NCI-H526 (cell line): ENCODE measurements at regions not wholly inside any gene's neighbourhood (a gene's known extent, or its start where the extent isn't known, plus 50 kb on each side); places are given as distances from the start of the nearest gene placed in this dataset.
"Not testable (repeated sequence)": the region's sequence is repeated elsewhere in the genome, so short reads cannot be mapped to it uniquely, and the experiment has no call there.

Source experiments
- DNase-seq, 2 experiments: peaks; one replicate each; lab custom pipeline; 2025; lab: John Stamatoyannopoulos, UW

- DNase-seq: not testable (repeated sequence)
Observed at GRCh38 chr1:121573881-121574504, 389.2 kb downstream of the SRGAP2C start.

DNA sequence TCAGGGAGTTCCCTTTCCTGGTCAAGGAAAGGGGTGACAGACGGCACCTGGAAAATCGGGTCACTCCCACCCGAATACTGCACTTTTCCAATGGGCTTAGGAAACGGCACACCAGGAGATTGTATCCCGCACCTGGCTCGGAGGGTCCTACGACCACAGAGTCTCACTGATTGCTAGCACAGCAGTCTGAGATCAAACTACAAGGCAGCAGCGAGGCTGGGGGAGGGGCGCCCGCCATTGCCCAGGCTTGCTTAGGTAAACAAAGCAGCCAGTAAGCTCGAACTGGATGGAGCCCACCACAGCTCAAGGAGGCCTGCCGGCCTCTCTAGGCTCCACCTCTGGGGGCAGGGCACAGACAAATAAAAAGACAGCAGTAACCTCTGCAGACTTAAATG lies 389.7 kb downstream of the SRGAP2C start:
- not testable (repeated sequence) for DNase-seq

GRCh38 chr1:121582898-121583297 lies 398.1 kb downstream of the SRGAP2C start:
- DNase-seq: not testable (repeated sequence)

GRCh38 chr1:121586369-121587229 lies 401.8 kb downstream of the SRGAP2C start:
- peak in 1 of 2 experiments; percentile 23 for DNase-seq

GRCh38 chr1:121587230-121587569 lies 402.4 kb downstream of the SRGAP2C start:
- DNase-seq: no peak

DNA sequence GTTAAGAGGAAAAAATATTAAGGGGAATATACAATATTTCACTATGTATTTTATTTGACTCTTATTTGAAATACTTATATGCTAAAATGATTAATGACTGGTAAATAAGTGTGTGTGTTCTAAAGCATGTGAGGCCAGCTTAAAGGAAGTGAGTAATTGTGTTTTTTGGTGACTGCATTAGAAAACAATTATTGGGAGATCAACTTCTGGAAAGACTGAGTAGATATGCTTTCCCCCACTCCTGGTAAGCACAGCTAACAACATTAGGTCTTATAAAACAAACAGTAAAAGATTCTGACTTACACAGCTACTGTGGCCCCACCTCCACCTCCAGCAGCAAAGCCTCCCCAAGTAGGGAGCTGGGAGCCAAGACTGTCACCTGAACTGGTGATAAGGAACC lies 403.0 kb downstream of the SRGAP2C start:
- no peak for DNase-seq

DNA sequence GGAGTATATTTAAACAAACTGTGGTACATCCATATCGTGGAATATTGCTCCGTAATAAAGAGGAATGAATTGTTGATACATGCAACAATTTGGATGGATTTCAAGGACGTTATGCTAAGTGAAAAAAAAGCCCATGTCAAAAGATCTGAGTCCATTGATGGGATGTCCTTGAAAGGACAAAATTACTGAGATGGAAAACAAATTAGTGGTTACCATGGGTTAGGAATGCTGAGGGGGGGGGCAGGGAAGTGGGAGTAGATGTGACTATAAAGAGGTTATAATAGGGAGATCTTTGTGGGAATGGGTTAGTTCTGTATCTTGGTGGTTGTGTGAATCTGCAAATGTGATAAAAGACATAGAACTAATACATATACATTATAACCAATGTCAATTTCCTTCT lies 409.3 kb downstream of the SRGAP2C start:
- DNase-seq: no peak

DNA sequence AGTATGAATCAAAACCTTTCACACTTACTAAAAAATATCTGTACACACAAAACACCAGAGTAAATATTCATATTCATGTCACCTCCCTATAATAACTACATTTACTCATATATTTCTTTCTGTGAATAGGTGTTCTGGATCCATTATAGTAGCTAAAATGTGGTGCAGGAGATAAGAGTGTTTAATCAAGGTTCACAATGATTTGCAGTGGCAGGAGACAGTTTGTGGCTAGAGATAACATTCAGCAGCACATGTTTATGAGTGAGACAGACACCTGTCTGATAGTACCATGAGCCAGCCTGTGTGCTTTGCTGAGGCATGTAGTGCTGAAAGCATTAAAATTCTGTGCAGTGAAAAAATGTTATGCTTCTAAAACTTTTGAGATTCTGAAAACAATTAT lies 410.3 kb downstream of the SRGAP2C start:
- peak in 1 of 2 experiments; percentile 1 for DNase-seq

- DNase-seq: not testable (repeated sequence)
Observed at GRCh38 chr1:121604843-121605444, 420.2 kb downstream of the SRGAP2C start.

GRCh38 chr1:121607499-121607898 lies 422.7 kb downstream of the SRGAP2C start:
- not testable (repeated sequence) for DNase-seq
